NOMO-1 (cell line): ENCODE measurements at regions not wholly inside any gene's neighbourhood (a gene's known extent, or its start where the extent isn't known, plus 50 kb on each side); places are given as distances from the start of the nearest gene placed in this dataset.

ENCODE experiments used
- DNase-seq, 2 experiments: peaks; one replicate each; lab custom pipeline; 2025; ENCODE audit not compliant: unreplicated experiment in 2 of 2; lab: John Stamatoyannopoulos, UW

DNA sequence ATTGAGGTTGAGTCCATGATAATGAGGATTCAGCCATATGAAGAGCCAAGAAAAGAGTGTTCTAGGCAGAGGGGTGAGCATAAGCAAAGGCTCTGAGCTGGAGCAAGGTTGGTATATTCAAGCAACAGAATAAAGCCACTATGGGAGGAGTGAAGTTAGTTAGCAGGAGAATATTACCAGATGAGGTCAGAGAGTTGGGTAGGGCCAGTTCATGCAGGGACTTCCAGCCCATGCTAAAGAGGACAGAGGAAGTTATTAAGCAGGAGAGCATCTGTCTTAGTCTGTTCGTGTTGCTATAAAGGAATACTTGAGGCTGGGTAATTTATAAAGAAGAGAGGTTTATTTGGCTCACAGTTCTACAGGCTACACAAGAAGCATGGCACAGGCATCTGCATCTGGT lies 57.1 kb upstream of the ATG10 start:
- DNase-seq, result no peak

- no peak for DNase-seq
Measured at GRCh38 chr5:81912933-81913332, 58.9 kb upstream of the ATG10 start.

DNA sequence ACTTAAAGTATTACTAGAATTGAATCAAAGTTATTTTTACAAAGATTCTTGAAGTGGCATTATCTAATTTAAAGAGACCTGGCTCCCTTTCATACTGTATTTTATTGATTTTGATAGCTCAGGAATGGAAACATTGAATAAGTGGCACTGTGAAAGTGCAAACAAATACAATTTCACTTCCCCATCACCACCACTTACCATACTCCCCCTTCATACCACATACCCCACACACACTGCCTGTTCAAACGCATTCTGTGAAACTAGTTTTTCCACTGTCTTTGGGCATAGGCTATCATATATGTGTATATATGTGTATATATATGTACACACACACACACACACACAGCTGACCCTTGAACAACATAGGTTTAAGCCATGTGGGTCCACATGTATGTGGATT lies 62.1 kb upstream of the ATG10 start:
- DNase-seq, result peak; percentile 52 to 65

DNA sequence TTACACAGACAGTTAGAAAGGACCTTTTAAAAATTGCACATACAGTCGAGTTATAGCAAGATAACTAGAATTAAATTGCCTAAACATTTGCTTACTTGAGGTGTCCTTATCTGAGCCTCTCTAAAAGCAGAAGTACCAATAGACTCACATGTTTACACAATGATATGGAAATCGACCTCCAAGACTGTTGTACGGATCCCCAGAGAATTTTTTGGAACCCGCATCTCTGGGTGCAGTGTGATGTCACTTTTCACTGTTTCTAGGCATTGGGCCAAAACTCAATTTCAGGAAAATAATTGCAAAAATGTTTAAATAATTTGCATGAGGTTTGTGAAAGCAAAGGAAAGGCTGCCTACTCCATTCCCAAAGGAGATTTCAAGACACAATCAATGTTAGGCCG lies 63.1 kb upstream of the ATG10 start:
- peak; percentile 14 to 55 for DNase-seq

DNA sequence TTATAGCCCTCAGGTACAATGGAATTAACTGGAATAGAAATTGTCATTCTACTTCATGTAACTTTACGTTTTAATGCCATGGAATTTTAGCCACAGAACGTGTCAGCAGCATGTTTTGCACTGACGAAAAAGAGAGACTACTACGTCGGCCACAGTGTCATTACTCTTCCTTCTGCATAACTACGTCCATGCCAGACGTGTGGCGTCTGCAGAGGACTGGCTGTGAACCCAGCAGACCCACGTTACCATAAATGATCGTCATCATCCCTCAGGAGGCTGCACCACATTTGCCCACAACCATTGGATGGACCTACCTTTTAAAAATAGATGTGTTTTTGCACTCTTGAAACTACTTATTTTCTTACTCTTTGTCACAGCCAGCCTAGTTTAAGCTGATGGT lies 63.8 kb upstream of the ATG10 start:
- DNase-seq, result no peak

DNA sequence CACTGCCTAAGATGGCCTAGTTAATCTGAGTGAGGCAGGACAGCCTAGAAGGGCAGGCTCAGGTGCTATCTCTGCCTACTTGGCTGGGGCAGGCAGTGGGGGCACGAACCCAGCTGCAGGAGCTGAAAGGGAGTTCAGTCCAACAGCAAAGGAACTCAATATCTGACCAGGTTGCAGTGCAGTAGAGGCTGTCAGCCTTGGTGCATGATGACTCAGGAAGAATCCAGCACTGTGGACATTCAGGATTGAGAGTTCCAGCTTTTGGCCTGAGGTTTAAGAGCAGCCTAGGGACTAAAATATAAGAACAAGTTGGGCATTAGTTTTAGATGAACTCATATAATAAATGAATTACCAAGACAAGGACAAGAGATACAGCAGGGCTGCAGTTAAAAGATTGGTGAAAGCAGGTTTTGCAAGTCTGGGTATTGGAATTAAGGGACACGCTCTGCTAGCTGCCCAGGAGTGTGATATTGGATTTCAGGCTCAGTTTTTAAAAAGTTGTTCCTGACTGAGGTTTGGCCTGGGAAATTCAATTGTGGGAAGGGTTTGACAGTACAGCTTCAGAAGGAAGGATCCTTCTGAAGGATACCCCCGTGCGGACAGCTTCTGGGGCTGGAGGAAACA lies 64.7 kb upstream of the ATG10 start:
- DNase-seq, result no peak

GRCh38 chr5:81906086-81906485 lies 65.7 kb upstream of the ATG10 start:
- no peak for DNase-seq

DNA sequence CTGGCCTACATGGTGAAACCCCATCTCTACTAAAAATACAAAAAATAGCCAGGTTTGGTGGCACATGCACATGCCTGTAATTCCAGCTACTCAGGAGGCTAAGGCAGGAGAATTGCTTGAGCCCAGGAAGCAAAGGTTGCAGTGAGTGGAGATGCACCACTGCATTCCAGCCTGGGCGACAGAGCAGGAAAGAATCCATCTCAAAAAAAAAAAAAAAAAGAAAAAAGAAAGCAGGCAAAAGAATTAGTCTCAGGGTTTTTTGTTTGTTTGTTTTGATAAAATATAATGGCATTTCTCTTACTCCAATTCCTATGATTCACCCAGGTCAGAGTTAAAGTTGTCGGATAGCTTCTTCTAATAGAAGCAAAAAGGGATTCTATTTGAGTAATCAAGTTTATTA lies 67.0 kb upstream of the ATG10 start:
- no peak for DNase-seq

DNA sequence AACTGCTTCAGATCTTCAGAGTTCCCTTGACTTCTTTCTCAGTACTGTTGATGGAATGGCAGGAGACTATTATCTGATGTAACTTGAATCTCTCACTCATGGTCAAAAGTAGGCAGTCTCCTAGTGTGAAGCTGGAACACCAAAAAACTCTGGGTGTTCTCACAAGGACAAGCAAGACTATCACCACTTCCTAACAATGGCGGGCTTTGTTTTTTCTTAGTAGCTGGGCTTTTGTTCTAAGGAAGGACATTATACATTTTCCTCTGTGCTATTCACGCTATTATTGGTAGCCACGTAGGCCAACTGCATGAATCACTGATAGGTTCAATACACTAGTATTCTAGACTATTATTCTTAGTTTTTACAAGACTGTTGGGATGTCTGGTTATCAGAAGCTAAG lies 67.7 kb upstream of the ATG10 start:
- DNase-seq, result no peak

GRCh38 chr5:81901586-81901985 lies 70.2 kb upstream of the ATG10 start:
- no peak for DNase-seq

- no peak for DNase-seq
Measured at GRCh38 chr5:81899123-81899522, 72.7 kb upstream of the ATG10 start.

GRCh38 chr5:81898403-81898802 lies 73.4 kb upstream of the ATG10 start:
- DNase-seq, result peak; percentile 15 to 95

DNA sequence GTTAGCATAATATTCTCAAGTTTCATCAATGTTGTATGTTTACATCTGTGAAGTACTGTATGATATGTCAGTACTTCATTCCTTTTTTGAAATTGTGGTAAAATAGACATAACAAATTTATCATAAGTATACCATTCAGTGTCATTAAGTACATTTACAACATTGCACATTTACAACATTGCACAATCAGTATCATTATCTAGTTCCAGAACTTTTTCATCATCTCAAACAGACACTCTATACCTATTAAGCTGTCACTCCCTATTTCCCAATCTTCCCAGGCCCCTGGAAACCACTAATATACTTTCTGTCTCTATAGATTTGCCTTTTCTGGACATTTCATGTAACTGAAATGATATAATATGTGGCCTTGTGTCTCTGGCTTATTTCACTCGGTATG lies 75.1 kb upstream of the ATG10 start:
- peak; percentile 57 to 83 for DNase-seq

- DNase-seq, result peak; percentile 59 to 96
Measured at GRCh38 chr5:81895307-81895706, 76.5 kb upstream of the ATG10 start.

GRCh38 chr5:81893961-81894360 lies 77.9 kb upstream of the ATG10 start:
- peak; percentile 39 to 49 for DNase-seq

DNA sequence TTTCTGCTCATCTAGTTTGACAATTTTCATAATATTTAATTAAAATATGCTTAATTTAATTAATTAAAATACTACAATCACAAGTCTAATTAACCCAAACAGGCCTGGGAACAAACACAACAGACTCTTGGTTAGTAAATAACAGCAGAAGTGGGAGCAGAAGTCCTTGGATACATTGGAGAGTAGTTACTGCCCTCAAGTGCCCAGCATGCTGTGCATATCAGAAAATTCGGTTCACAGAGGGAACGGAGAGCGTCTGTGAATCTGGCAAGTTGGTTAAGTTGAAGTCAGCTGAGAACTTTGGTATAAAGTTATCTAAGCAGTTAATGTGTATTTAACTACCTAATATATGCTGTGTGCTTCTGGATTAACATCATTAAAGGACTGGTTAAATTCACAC lies 87.0 kb upstream of the ATG10 start:
- no peak for DNase-seq

DNA sequence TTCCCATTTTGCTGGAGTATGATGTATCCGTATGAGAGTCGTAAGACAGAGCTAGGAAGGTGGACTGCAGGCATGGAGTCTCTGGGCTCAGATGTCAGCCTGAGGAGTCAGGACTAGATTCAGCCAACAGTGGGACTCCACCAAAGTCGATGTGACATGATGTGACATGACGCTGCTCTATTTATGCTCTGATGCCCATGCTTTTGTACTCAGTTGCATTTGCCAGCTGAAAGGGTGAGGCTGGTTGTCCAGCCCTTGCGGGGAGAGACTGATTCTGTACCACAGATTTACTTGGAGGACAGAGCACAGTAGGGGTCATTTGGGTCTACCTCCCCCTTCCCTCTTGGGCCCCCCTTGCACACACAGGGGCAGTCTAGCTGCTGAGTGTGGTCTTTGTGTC lies 88.5 kb upstream of the ATG10 start:
- DNase-seq, result no peak

- no peak for DNase-seq
Measured at GRCh38 chr5:81881595-81881994, 90.2 kb upstream of the ATG10 start.

DNA sequence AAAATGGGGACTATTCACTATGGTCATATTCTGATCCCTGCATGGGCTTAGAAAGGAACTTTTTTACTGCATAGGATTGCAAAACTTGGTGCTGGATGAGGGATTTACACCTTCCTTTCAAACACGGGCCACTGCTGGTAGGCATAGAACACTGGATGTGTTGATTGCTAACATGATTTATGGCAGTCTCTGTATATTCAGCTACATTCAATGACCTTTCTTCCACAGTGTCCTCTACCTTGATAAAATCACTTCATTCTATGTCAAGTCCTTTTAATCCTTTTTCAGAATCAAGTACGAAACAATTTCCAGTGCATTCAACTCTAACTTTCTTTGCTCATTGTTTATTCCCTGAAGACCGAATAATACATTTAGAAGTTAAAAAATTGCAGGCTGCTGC lies 91.9 kb upstream of the ATG10 start:
- no peak for DNase-seq

GRCh38 chr5:81878333-81878732 lies 93.5 kb upstream of the ATG10 start:
- peak; percentile 11 to 69 for DNase-seq

- no peak for DNase-seq
Measured at GRCh38 chr5:81866994-81867393, 104.8 kb upstream of the ATG10 start.

GRCh38 chr5:81860778-81861177 lies 109.9 kb upstream of the SSBP2 start:
- no peak for DNase-seq

GRCh38 chr5:81859624-81860023 lies 108.7 kb upstream of the SSBP2 start:
- no peak for DNase-seq
